ENCODE measurements at regions not wholly inside any gene's neighbourhood (a gene's known extent, or its start where the extent isn't known, plus 50 kb on each side); places are given as distances from the start of the nearest gene placed in this dataset.

DNA sequence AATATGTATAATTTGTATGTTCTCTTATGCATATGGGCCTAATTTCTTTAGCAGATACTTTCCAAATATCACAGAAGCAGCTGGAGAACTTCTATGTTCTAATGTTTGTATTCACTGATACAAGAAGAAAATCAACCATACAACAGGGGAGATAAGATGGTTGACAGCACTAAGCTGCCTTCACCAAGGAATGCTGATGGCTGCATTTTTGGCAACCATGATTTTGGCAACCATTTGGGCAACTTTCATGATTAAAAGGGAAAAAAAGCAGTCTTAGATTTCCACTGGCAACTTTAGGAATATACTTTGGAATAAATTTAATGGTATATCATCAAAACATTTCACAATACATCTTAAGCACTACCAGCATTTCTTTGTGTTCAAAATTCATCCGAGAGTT, 740.3 kb upstream of the CDH6 start:
- Histone ChIP-seq H3K4me1 (ENCODE audit: control insufficient read depth, low read length) (no peaks in the 10 kb centered on the region), H3F3A (ENCODE audit: control insufficient read depth, insufficient read depth) (no peaks in the 10 kb centered on the region), H3K27me3 (ENCODE audit: control insufficient read depth, low read length) (no peaks in the 10 kb centered on the region), H3K9me2 (replicated peaks; ENCODE audit: control insufficient read depth, low read length) (no peaks in the 10 kb centered on the region), H4K20me1 (ENCODE audit: control insufficient read depth, insufficient read depth, low read depth, low read length) (no peaks in the 10 kb centered on the region), H3K4me2 (ENCODE audit: low read length) (no peak overlapping the region), H3K4me3 (ENCODE audit: low read length) (no peak overlapping the region), H3K36me3 (ENCODE audit: control insufficient read depth, low read length) (no peaks in the 10 kb centered on the region), H3K79me2 (ENCODE audit: control insufficient read depth, low read length) (no peaks in the 10 kb centered on the region), H3K9me3 (ENCODE audit: control insufficient read depth, insufficient read depth, low read length) (no peaks in the 10 kb centered on the region), H3K27ac (ENCODE audit: low read depth, low read length) (no peak overlapping the region)
- no peak for TF ChIP-seq EZH2phosphoT487 (IDR thresholded peaks at IDR 0.05; ENCODE audit: borderline replicate concordance, low read length)
- TF ChIP-seq, protein P1, sequence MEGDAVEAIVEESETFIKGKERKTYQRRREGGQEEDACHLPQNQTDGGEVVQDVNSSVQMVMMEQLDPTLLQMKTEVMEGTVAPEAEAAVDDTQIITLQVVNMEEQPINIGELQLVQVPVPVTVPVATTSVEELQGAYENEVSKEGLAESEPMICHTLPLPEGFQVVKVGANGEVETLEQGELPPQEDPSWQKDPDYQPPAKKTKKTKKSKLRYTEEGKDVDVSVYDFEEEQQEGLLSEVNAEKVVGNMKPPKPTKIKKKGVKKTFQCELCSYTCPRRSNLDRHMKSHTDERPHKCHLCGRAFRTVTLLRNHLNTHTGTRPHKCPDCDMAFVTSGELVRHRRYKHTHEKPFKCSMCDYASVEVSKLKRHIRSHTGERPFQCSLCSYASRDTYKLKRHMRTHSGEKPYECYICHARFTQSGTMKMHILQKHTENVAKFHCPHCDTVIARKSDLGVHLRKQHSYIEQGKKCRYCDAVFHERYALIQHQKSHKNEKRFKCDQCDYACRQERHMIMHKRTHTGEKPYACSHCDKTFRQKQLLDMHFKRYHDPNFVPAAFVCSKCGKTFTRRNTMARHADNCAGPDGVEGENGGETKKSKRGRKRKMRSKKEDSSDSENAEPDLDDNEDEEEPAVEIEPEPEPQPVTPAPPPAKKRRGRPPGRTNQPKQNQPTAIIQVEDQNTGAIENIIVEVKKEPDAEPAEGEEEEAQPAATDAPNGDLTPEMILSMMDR (IDR thresholded peaks at IDR 0.05; ENCODE audit: low read depth, low read length, poor library complexity, severe bottlenecking): no peak

- TF ChIP-seq EZH2phosphoT487 (IDR thresholded peaks at IDR 0.05; ENCODE audit: borderline replicate concordance, low read length): no peak
- TF ChIP-seq, protein P1 (IDR thresholded peaks at IDR 0.05; ENCODE audit: low read depth, low read length, poor library complexity, severe bottlenecking): no peak
- H3K79me2 ChIP-seq (ENCODE audit: control insufficient read depth, low read length): no peaks in the 10 kb centered on the region
- no peak overlapping the region for H3K4me2 ChIP-seq (ENCODE audit: low read length)
Observed at GRCh38 chr5:30450153-30450552, 743.3 kb upstream of the CDH6 start.

GRCh38 chr5:30447431-30447830, 746.1 kb upstream of the CDH6 start:
- no peaks in the 10 kb centered on the region for H3K4me1 ChIP-seq (ENCODE audit: control insufficient read depth, low read length)
- H3K4me3 ChIP-seq (ENCODE audit: low read length): no peak overlapping the region
- TF ChIP-seq, protein P1 (IDR thresholded peaks at IDR 0.05; ENCODE audit: low read depth, low read length, poor library complexity, severe bottlenecking): no peak
- TF ChIP-seq EZH2phosphoT487 (IDR thresholded peaks at IDR 0.05; ENCODE audit: borderline replicate concordance, low read length): no peak

More at GRCh38 chr5:30450153-30450552, 743.3 kb upstream of the CDH6 start:
- Histone ChIP-seq H3K9me2 (replicated peaks; ENCODE audit: control insufficient read depth, low read length) (no peaks in the 10 kb centered on the region), H3K4me3 (ENCODE audit: low read length) (no peak overlapping the region), H3F3A (ENCODE audit: control insufficient read depth, insufficient read depth) (no peaks in the 10 kb centered on the region), H3K4me1 (ENCODE audit: control insufficient read depth, low read length) (no peaks in the 10 kb centered on the region), H3K36me3 (ENCODE audit: control insufficient read depth, low read length) (no peaks in the 10 kb centered on the region), H3K27ac (ENCODE audit: low read depth, low read length) (no peak overlapping the region), H4K20me1 (ENCODE audit: control insufficient read depth, insufficient read depth, low read depth, low read length) (no peaks in the 10 kb centered on the region), H3K27me3 (ENCODE audit: control insufficient read depth, low read length) (no peaks in the 10 kb centered on the region), H3K9me3 (ENCODE audit: control insufficient read depth, insufficient read depth, low read length) (no peaks in the 10 kb centered on the region)

DNA sequence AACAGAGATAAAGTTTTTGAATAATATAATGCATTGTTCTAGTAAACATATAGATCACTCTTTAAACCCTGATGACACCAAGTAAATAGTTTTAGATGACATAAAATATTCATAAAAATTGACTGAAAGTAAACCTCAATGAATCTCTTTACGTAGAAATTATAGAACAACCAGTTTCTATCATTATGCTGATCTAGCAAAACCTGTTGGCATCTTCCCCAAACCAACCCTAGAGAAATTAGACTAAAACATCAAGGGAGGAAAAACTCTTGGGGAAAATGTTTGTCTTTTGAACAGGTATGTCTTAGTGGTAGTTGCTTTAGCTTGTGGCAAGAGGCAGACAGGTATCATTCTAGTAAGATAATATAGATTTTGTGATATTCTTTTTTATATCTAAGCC, 747.0 kb upstream of the CDH6 start:
- Histone ChIP-seq H3K4me3 (ENCODE audit: low read length) (no peak overlapping the region), H3K9me3 (ENCODE audit: control insufficient read depth, insufficient read depth, low read length) (no peaks in the 10 kb centered on the region), H3K4me1 (ENCODE audit: control insufficient read depth, low read length) (no peaks in the 10 kb centered on the region), H3K27ac (ENCODE audit: low read depth, low read length) (no peak overlapping the region), H3K27me3 (ENCODE audit: control insufficient read depth, low read length) (no peaks in the 10 kb centered on the region), H4K20me1 (ENCODE audit: control insufficient read depth, insufficient read depth, low read depth, low read length) (no peaks in the 10 kb centered on the region), H3F3A (ENCODE audit: control insufficient read depth, insufficient read depth) (no peaks in the 10 kb centered on the region), H3K79me2 (ENCODE audit: control insufficient read depth, low read length) (no peaks in the 10 kb centered on the region), H3K4me2 (ENCODE audit: low read length) (no peak overlapping the region), H3K9me2 (replicated peaks; ENCODE audit: control insufficient read depth, low read length) (no peaks in the 10 kb centered on the region), H3K36me3 (ENCODE audit: control insufficient read depth, low read length) (no peaks in the 10 kb centered on the region)
- TF ChIP-seq, protein P1 (IDR thresholded peaks at IDR 0.05; ENCODE audit: low read depth, low read length, poor library complexity, severe bottlenecking): no peak
- TF ChIP-seq EZH2phosphoT487 (IDR thresholded peaks at IDR 0.05; ENCODE audit: borderline replicate concordance, low read length): no peak

More at GRCh38 chr5:30447431-30447830, 746.1 kb upstream of the CDH6 start:
- no peaks in the 10 kb centered on the region for H3K79me2 ChIP-seq (ENCODE audit: control insufficient read depth, low read length)
- no peaks in the 10 kb centered on the region for H3K9me2 ChIP-seq (replicated peaks; ENCODE audit: control insufficient read depth, low read length)
- no peaks in the 10 kb centered on the region for H3K9me3 ChIP-seq (ENCODE audit: control insufficient read depth, insufficient read depth, low read length)
- H3K36me3 ChIP-seq (ENCODE audit: control insufficient read depth, low read length): no peaks in the 10 kb centered on the region
- H3K27me3 ChIP-seq (ENCODE audit: control insufficient read depth, low read length): no peaks in the 10 kb centered on the region
- H3F3A ChIP-seq (ENCODE audit: control insufficient read depth, insufficient read depth): no peaks in the 10 kb centered on the region
- no peaks in the 10 kb centered on the region for H4K20me1 ChIP-seq (ENCODE audit: control insufficient read depth, insufficient read depth, low read depth, low read length)
- H3K27ac ChIP-seq (ENCODE audit: low read depth, low read length): no peak overlapping the region
- no peak overlapping the region for H3K4me2 ChIP-seq (ENCODE audit: low read length)
